ENCODE measurements at regions not wholly inside any gene's neighbourhood (a gene's known extent, or its start where the extent isn't known, plus 50 kb on each side); places are given as distances from the start of the nearest gene placed in this dataset.
"Not testable (repeated sequence)": the region's sequence is repeated elsewhere in the genome, so short reads cannot be mapped to it uniquely, and the experiment has no call there.

DNA sequence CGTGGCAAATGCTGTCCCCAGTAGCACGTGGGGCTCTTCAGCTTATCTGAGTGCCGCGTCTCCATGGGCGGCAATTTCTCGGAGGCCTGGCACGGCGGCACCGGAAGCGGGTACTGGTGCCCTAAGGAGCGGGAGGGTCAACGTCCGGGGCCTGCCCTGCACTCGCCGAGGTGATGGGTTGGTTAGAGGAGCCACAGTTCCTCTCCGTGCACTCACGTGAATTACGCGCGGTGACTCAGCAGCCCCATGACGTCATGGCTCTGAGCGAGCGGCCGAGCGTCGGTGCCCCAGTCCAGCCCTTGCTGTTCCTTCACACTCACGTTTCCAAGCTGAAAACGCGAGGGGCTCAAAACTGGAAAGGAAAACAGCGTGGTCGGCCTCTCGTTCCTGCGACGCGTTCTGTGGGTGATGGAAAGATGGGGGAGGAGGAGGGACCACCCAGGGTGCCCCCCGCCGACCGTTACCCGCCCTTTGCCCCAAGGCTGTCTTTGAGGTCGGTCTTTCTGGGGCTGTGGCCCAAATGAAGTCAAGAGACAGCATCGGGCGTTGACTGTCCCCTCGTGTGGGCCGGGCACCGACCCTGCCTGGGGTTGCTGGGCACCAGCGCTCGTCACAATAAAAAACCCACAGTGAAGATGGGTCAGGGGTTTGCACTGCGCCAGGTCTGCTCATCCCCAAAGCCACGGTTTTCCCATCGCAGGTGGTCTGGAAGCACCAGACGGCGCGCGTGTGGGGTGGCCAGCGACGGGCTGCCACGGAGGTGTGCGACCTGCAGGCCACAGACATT lies 70.4 kb upstream of the CFAP46 start:
- no peak for DNase-seq (ENCODE audit: extremely low spot score)
- POLR2A ChIA-PET, result no interaction called here
- no peak for TF ChIP-seq CTCF (IDR thresholded peaks at IDR 0.05; ENCODE audit: control extremely low read depth, extremely low read depth, low read depth, missing control alignments)
- CTCF ChIA-PET, result no interaction called here

DNA sequence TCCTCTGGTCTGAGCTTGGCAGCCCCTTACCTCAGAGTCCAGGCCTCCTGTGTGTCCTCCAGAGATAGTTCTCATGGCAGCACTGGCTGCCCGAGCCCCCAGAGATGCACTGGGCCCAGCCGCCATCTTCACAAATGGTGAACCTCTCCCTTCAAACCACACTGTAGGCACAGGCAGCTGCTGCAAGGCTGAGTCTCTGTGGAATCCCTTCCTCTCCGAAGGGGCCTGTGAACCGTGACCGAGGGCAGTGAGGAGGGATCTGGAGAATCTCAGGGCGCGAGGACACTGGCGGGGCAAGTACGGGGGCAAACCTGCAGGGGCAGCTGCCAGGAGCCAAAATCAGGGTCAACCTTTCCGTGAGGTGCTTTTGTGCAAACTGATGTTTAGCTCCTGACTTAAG lies 69.5 kb upstream of the CFAP46 start:
- DNase-seq (ENCODE audit: extremely low spot score), result no peak
- POLR2A ChIA-PET, result no interaction called here
- no peak for TF ChIP-seq CTCF (IDR thresholded peaks at IDR 0.05; ENCODE audit: control extremely low read depth, extremely low read depth, low read depth, missing control alignments)
- CTCF ChIA-PET, result no interaction called here

DNA sequence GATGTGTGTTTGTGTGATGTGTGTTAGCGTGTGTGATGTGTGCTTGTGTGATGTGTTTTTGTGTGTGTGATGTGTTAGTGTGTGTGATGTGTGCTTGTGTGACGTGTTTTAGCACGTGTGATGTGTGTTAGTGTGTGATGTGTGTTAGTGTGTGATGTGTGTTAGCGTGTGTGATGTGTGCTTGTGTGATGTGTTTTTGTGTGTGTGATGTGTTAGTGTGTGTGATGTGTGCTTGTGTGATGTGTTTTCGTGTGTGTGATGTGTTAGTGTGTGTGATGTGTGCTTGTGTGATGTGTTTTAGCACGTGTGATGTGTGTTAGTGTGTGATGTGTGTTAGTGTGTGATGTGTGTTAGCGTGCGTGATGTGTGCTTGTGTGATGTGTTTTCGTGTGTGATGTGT lies 69.0 kb upstream of the CFAP46 start:
- CTCF ChIA-PET, POLR2A ChIA-PET: not testable (repeated sequence)

GRCh38 chr10:133010843-133011179 lies 68.4 kb upstream of the CFAP46 start:
- CTCF ChIA-PET; DNase-seq (ENCODE audit: extremely low spot score); POLR2A ChIA-PET: not testable (repeated sequence)

More for the DNA sequence above, 69.0 kb upstream of the CFAP46 start:
- not testable (repeated sequence) for DNase-seq (ENCODE audit: extremely low spot score)

GRCh38 chr10:133010095-133010842 lies 67.9 kb upstream of the CFAP46 start:
- DNase-seq (ENCODE audit: extremely low spot score), result peak; percentile 40
- CTCF ChIA-PET, result no interaction called here
- POLR2A ChIA-PET, result no interaction called here
- no peak for TF ChIP-seq CTCF (IDR thresholded peaks at IDR 0.05; ENCODE audit: control extremely low read depth, extremely low read depth, low read depth, missing control alignments)

- POLR2A ChIA-PET, result no interaction called here
- CTCF ChIA-PET, result no interaction called here
- DNase-seq (ENCODE audit: extremely low spot score), result no peak
These were observed 67.0 kb upstream of the CFAP46 start for GRCh38 chr10:133009218-133009950.

DNA sequence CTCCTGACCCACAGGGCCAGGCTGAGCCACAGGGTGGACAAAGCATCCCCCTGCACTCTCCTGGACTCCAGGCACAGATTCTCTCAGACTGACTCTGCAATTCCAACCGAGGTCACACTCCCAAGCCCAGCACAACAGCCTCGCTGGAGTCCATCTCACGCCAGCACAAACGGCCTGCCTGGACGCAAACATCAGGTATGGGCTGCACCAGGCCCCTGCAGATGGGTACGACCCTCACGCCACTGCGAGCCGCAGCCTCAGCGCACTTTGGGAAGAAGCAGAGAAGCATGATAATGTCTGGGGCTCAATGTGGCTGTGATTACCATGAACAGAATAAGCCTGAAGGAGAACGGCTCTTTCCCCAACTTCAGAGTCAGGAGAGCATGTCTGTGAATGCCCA lies 66.4 kb upstream of the CFAP46 start:
- no peak for TF ChIP-seq CTCF (IDR thresholded peaks at IDR 0.05; ENCODE audit: control extremely low read depth, extremely low read depth, low read depth, missing control alignments)
- ChIA-PET CTCF (no interaction called here), POLR2A (no interaction called here)
- DNase-seq (ENCODE audit: extremely low spot score), result no peak

More at GRCh38 chr10:133009218-133009950, 67.0 kb upstream of the CFAP46 start:
- TF ChIP-seq CTCF (IDR thresholded peaks at IDR 0.05; ENCODE audit: control extremely low read depth, extremely low read depth, low read depth, missing control alignments), result no peak

Measured in GM10248 (cell line).